ENCODE measurements at regions not wholly inside any gene's neighbourhood (a gene's known extent, or its start where the extent isn't known, plus 50 kb on each side); places are given as distances from the start of the nearest gene placed in this dataset.
A peak's percentile ranks its signal among the peaks of the same experiment; 100 is the strongest.

DNA sequence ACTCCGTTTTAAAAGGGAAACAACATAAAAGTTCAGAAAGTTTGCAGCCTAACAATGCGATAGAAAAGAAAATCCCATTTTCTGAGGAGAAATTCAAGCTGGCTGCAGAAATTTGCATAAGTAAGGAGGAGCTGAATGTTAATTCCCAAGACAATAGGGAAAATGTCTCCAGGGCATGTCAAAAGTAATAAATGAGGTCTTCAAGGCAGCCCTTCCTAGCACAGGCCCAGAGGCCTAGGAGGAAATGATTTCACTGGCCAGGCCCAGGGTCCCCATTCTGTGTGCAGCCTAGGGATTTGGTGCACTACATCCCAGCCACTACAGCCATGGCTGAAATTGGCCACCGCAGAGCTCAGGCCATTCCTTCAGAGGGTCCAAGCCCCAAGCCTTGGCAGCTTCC is 59.3 kb downstream of the TKTL2 start (continued):
- TF ChIP-seq, protein P1, sequence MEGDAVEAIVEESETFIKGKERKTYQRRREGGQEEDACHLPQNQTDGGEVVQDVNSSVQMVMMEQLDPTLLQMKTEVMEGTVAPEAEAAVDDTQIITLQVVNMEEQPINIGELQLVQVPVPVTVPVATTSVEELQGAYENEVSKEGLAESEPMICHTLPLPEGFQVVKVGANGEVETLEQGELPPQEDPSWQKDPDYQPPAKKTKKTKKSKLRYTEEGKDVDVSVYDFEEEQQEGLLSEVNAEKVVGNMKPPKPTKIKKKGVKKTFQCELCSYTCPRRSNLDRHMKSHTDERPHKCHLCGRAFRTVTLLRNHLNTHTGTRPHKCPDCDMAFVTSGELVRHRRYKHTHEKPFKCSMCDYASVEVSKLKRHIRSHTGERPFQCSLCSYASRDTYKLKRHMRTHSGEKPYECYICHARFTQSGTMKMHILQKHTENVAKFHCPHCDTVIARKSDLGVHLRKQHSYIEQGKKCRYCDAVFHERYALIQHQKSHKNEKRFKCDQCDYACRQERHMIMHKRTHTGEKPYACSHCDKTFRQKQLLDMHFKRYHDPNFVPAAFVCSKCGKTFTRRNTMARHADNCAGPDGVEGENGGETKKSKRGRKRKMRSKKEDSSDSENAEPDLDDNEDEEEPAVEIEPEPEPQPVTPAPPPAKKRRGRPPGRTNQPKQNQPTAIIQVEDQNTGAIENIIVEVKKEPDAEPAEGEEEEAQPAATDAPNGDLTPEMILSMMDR (conservative IDR thresholded peaks at IDR 0.05; ENCODE audit: low read depth in 2 of 2), result no peak

DNA sequence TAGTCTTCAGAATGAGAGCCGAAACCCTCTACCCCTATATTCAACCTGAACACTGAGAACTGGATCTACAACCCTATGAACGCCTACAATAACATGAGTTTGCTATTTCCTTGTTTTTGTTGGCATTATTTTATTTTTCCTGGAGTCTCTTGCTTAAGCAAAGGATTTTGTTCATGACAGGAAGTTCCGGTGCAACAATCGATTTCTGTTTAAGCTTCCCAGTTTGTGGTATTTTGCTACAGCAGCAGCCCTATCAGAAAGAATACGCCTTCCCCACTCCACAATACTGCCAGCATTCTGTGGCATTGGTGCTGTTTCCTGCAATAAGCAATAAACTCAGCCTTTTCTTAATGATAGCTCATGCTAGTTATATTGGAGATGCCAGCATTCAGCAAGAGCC is 60.9 kb downstream of the NPY5R start:
- Histone ChIP-seq H3K79me2 (replicated peaks; ENCODE audit: insufficient read depth) (no peaks in the 10 kb centered on the region), H3K36me3 (ENCODE audit: insufficient read depth) (no peaks in the 10 kb centered on the region), H3K4me1 (ENCODE audit: insufficient read depth) (peaks cover 25% of the 10 kb centered on the region; the same call in 1 of the 2 replicates), H2AFZ (peak overlapping the region; percentile 50), H3K4me2 (no peak overlapping the region), H3K27ac (ENCODE audit: low read depth) (0 out of 2 replicates have a peak overlapping the region, but pooled peaks have one; percentile 6), H4K20me1 (replicated peaks; ENCODE audit: insufficient read depth) (no peaks in the 10 kb centered on the region), H3F3A (replicated peaks; ENCODE audit: low read depth) (no peaks in the 10 kb centered on the region), H3K27me3 (ENCODE audit: insufficient read depth) (no peaks in the 10 kb centered on the region), H3K9me2 (ENCODE audit: insufficient read depth) (no peaks in the 10 kb centered on the region), H3K4me3 (no peak overlapping the region)
- H3K27ac Mint-ChIP-seq, result peak overlapping the region; percentile 94
- no peak overlapping the region for H3K4me3 Mint-ChIP-seq
- no peaks in the 10 kb centered on the region for H3K27me3 Mint-ChIP-seq (ENCODE audit: insufficient read depth, low read depth, poor library complexity)
- no peaks in the 10 kb centered on the region for H3K36me3 Mint-ChIP-seq (ENCODE audit: low read depth)
- peaks cover 26% of the 10 kb centered on the region for H3K4me1 Mint-ChIP-seq
- ATAC-seq (no peak), DNase-seq (ENCODE audit: low spot score) (no peak)
- H3K9me3 Mint-ChIP-seq, result no peaks in the 10 kb centered on the region
- no peak for TF ChIP-seq EZH2 (IDR thresholded peaks at IDR 0.05; ENCODE audit: low read depth, unreplicated experiment)
- no peak for TF ChIP-seq POLR2AphosphoS5 (IDR thresholded peaks at IDR 0.05; ENCODE audit: low read depth)
- TF ChIP-seq CREB1 (CRISPR knock-in tag; IDR thresholded peaks at IDR 0.05; ENCODE audit: low read depth), result no peak
- TF ChIP-seq, protein P2, sequence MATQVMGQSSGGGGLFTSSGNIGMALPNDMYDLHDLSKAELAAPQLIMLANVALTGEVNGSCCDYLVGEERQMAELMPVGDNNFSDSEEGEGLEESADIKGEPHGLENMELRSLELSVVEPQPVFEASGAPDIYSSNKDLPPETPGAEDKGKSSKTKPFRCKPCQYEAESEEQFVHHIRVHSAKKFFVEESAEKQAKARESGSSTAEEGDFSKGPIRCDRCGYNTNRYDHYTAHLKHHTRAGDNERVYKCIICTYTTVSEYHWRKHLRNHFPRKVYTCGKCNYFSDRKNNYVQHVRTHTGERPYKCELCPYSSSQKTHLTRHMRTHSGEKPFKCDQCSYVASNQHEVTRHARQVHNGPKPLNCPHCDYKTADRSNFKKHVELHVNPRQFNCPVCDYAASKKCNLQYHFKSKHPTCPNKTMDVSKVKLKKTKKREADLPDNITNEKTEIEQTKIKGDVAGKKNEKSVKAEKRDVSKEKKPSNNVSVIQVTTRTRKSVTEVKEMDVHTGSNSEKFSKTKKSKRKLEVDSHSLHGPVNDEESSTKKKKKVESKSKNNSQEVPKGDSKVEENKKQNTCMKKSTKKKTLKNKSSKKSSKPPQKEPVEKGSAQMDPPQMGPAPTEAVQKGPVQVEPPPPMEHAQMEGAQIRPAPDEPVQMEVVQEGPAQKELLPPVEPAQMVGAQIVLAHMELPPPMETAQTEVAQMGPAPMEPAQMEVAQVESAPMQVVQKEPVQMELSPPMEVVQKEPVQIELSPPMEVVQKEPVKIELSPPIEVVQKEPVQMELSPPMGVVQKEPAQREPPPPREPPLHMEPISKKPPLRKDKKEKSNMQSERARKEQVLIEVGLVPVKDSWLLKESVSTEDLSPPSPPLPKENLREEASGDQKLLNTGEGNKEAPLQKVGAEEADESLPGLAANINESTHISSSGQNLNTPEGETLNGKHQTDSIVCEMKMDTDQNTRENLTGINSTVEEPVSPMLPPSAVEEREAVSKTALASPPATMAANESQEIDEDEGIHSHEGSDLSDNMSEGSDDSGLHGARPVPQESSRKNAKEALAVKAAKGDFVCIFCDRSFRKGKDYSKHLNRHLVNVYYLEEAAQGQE (IDR thresholded peaks at IDR 0.05; ENCODE audit: unreplicated experiment), result no peak
- TF ChIP-seq, protein P1 (conservative IDR thresholded peaks at IDR 0.05; ENCODE audit: low read depth in 2 of 2), result no peak
- TF ChIP-seq ZNF331 (CRISPR knock-in tag; IDR thresholded peaks at IDR 0.05; ENCODE audit: low read depth), result no peak
- no peak for TF ChIP-seq NANOG (IDR thresholded peaks at IDR 0.05; ENCODE audit: borderline replicate concordance)
- TF ChIP-seq EZH2phosphoT487 (IDR thresholded peaks at IDR 0.05; ENCODE audit: unreplicated experiment), result no peak
- TF ChIP-seq STAT1 (IDR thresholded peaks at IDR 0.05; ENCODE audit: unreplicated experiment), result no peak
- no peak for TF ChIP-seq JUNB (IDR thresholded peaks at IDR 0.05; ENCODE audit: unreplicated experiment)
- TF ChIP-seq, protein P3, sequence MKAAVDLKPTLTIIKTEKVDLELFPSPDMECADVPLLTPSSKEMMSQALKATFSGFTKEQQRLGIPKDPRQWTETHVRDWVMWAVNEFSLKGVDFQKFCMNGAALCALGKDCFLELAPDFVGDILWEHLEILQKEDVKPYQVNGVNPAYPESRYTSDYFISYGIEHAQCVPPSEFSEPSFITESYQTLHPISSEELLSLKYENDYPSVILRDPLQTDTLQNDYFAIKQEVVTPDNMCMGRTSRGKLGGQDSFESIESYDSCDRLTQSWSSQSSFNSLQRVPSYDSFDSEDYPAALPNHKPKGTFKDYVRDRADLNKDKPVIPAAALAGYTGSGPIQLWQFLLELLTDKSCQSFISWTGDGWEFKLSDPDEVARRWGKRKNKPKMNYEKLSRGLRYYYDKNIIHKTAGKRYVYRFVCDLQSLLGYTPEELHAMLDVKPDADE (IDR thresholded peaks at IDR 0.05), result no peak

All from GM23338 (cell line).